HEK293 (cell line): ENCODE measurements at regions not wholly inside any gene's neighbourhood (a gene's known extent, or its start where the extent isn't known, plus 50 kb on each side); places are given as distances from the start of the nearest gene placed in this dataset.

Source experiments
- CTCF ChIA-PET: fragments of 350-600 bp; formaldehyde crosslinking; extraction: SDS; loops from one replicate; lab custom pipeline; 2021; ENCODE audit warnings: antibody characterized with exemption; lab: Yijun Ruan, JAX
- POLR2A ChIA-PET: fragments of 300-600 bp; formaldehyde crosslinking; extraction: SDS; loops from one replicate; lab custom pipeline; 2020; ENCODE audit warnings: antibody characterized with exemption, inconsistent platforms; lab: Yijun Ruan, JAX
- H3K27ac ChIP-seq: fragments of 200-500 bp; sonication (Bioruptor generic); 2 replicates; pipeline ENCODE4 v1.5.1; 2014; ENCODE audit warnings: low read depth, low read length, control low read depth, inconsistent platforms; ENCODE audit errors: extremely low read depth
- H3K36me3 ChIP-seq, 2 experiments: fragments of 200-500 bp in 1 of 2; sonication (Bioruptor generic) in 1 of 2; 1 replicate in 1 of 2; 2 replicates in 1 of 2; pipeline ENCODE4 v1.5.1; 2014 to 2017; ENCODE audit warnings: inconsistent platforms in 2 of 2, low read length in 2 of 2; ENCODE audit not compliant: control insufficient read depth in 2 of 2, insufficient read depth in 1 of 2
- H3K4me1 ChIP-seq: fragments of 200-500 bp; sonication (Bioruptor generic); 2 replicates; pipeline ENCODE4 v1.5.1; 2014; ENCODE audit warnings: mild to moderate bottlenecking, low read length, inconsistent platforms; ENCODE audit not compliant: control insufficient read depth, insufficient read depth
- H3K4me3 ChIP-seq: 2 replicates; pipeline ENCODE4 v1.5.1; 2011; ENCODE audit warnings: low read depth, mild to moderate bottlenecking, control low read depth, low read length, moderate library complexity
- H3K9me3 ChIP-seq: fragments of 200-500 bp; sonication (Bioruptor generic); 2 replicates; pipeline ENCODE4 v1.5.1; 2014; ENCODE audit warnings: low read depth, low read length, inconsistent platforms; ENCODE audit not compliant: control insufficient read depth, insufficient read depth
- ATF2 ChIP-seq: fragments of 450-650 bp; formaldehyde crosslinking; IDR thresholded peaks from 2 replicates; pipeline ENCODE4 v1.5.1; 2016; ENCODE audit warnings: missing biosample characterization, missing genetic modification characterization, low read depth
- GLI4 ChIP-seq: fragments of 450-650 bp; formaldehyde crosslinking; IDR thresholded peaks from 2 replicates; pipeline ENCODE4 v1.5.1; 2016; ENCODE audit warnings: missing biosample characterization, missing genetic modification characterization
- HIC1 ChIP-seq: fragments of 450-650 bp; formaldehyde crosslinking; IDR thresholded peaks from 2 replicates; pipeline ENCODE4 v1.5.1; 2016; ENCODE audit warnings: missing biosample characterization, missing genetic modification characterization
- KLF1 ChIP-seq: fragments of 450-650 bp; formaldehyde crosslinking; IDR thresholded peaks from 2 replicates; pipeline ENCODE4 v1.5.1; 2016; ENCODE audit warnings: missing biosample characterization, missing genetic modification characterization
- KLF17 ChIP-seq: fragments of 450-650 bp; formaldehyde crosslinking; IDR thresholded peaks from 2 replicates; pipeline ENCODE4 v1.5.1; 2016; ENCODE audit warnings: missing biosample characterization, missing genetic modification characterization
- KLF9 ChIP-seq: fragments of 450-650 bp; formaldehyde crosslinking; IDR thresholded peaks from 2 replicates; pipeline ENCODE4 v1.5.1; 2016; ENCODE audit warnings: missing biosample characterization, missing genetic modification characterization, low read depth
- PRDM1 ChIP-seq: fragments of 450-650 bp; formaldehyde crosslinking; IDR thresholded peaks from 2 replicates; pipeline ENCODE4; 2016; ENCODE audit warnings: missing biosample characterization, missing genetic modification characterization
- ZBTB44 ChIP-seq: fragments of 450-650 bp; IDR thresholded peaks from 2 replicates; pipeline ENCODE4 v1.5.1; 2018; ENCODE audit warnings: missing biosample characterization, mild to moderate bottlenecking, missing genetic modification characterization
- ZBTB8A ChIP-seq: fragments of 450-650 bp; formaldehyde crosslinking; IDR thresholded peaks from 2 replicates; pipeline ENCODE4 v1.5.1; 2016; ENCODE audit warnings: missing biosample characterization, missing genetic modification characterization
- ZFP3 ChIP-seq: fragments of 450-650 bp; formaldehyde crosslinking; IDR thresholded peaks from 2 replicates; pipeline ENCODE4 v1.5.1; 2016; ENCODE audit warnings: low read depth, missing biosample characterization, missing genetic modification characterization
- ZNF133 ChIP-seq: fragments of 450-650 bp; formaldehyde crosslinking; IDR thresholded peaks from 2 replicates; pipeline ENCODE4 v1.5.1; 2016; ENCODE audit warnings: missing biosample characterization, missing genetic modification characterization
- ZNF155 ChIP-seq: fragments of 450-650 bp; formaldehyde crosslinking; IDR thresholded peaks from 2 replicates; pipeline ENCODE4 v1.5.1; 2016; ENCODE audit warnings: missing biosample characterization, missing genetic modification characterization
- ZNF174 ChIP-seq: fragments of 450-650 bp; formaldehyde crosslinking; IDR thresholded peaks from 2 replicates; pipeline ENCODE4 v1.5.0; 2017; ENCODE audit warnings: missing biosample characterization, mild to moderate bottlenecking, missing genetic modification characterization
- ZNF214 ChIP-seq: fragments of 450-650 bp; formaldehyde crosslinking; IDR thresholded peaks from 2 replicates; pipeline ENCODE4 v1.5.1; 2017; ENCODE audit warnings: missing biosample characterization, mild to moderate bottlenecking, missing genetic modification characterization, borderline replicate concordance
- ZNF221 ChIP-seq: fragments of 450-650 bp; formaldehyde crosslinking; IDR thresholded peaks from 2 replicates; pipeline ENCODE4 v1.5.1; 2017; ENCODE audit warnings: missing biosample characterization, missing genetic modification characterization, borderline replicate concordance
- ZNF324 ChIP-seq: fragments of 450-650 bp; formaldehyde crosslinking; IDR thresholded peaks from 2 replicates; pipeline ENCODE4 v1.5.1; 2016; ENCODE audit warnings: missing biosample characterization, missing genetic modification characterization
- ZNF366 ChIP-seq: fragments of 450-650 bp; formaldehyde crosslinking; conservative IDR thresholded peaks from 2 replicates; pipeline ENCODE4 v1.5.1; 2016; ENCODE audit warnings: missing biosample characterization, missing genetic modification characterization
- ZNF488 ChIP-seq: fragments of 450-650 bp; formaldehyde crosslinking; IDR thresholded peaks from 2 replicates; pipeline ENCODE4 v1.5.1; 2016; ENCODE audit warnings: missing biosample characterization, missing genetic modification characterization
- ZNF514 ChIP-seq: fragments of 450-650 bp; formaldehyde crosslinking; IDR thresholded peaks from 2 replicates; pipeline ENCODE4 v1.5.1; 2016; ENCODE audit warnings: missing biosample characterization, missing genetic modification characterization
- ZNF544 ChIP-seq: fragments of 450-650 bp; formaldehyde crosslinking; IDR thresholded peaks from 2 replicates; pipeline ENCODE4 v1.5.0; 2017; ENCODE audit warnings: missing biosample characterization, missing genetic modification characterization
- ZNF571 ChIP-seq: fragments of 450-650 bp; formaldehyde crosslinking; IDR thresholded peaks from 2 replicates; pipeline ENCODE4 v1.5.0; 2017; ENCODE audit warnings: missing biosample characterization, missing genetic modification characterization
- ZNF654 ChIP-seq: fragments of 450-650 bp; formaldehyde crosslinking; IDR thresholded peaks from 2 replicates; pipeline ENCODE4 v1.5.1; 2016; ENCODE audit warnings: low read depth, missing biosample characterization, missing genetic modification characterization
- ZNF791 ChIP-seq: fragments of 450-650 bp; formaldehyde crosslinking; IDR thresholded peaks from 2 replicates; pipeline ENCODE4 v1.5.1; 2016; ENCODE audit warnings: missing biosample characterization, missing genetic modification characterization
- ZNF843 ChIP-seq: fragments of 450-650 bp; formaldehyde crosslinking; IDR thresholded peaks from 2 replicates; pipeline ENCODE4 v1.5.1; 2016; ENCODE audit warnings: missing biosample characterization, missing genetic modification characterization
- ZSCAN16 ChIP-seq: fragments of 450-650 bp; formaldehyde crosslinking; IDR thresholded peaks from 2 replicates; pipeline ENCODE4 v1.5.1; 2016; ENCODE audit warnings: missing biosample characterization, missing genetic modification characterization
- ZXDB ChIP-seq: fragments of 450-650 bp; formaldehyde crosslinking; IDR thresholded peaks from 2 replicates; pipeline ENCODE4 v1.5.1; 2016; ENCODE audit warnings: missing biosample characterization, missing genetic modification characterization
- TF ChIP-seq, protein P1 (sequence below): fragments of 450-650 bp; formaldehyde crosslinking; IDR thresholded peaks from 2 replicates; pipeline ENCODE4 v1.5.1; 2017; ENCODE audit warnings: missing biosample characterization, mild to moderate bottlenecking, missing genetic modification characterization, moderate library complexity

DNA sequence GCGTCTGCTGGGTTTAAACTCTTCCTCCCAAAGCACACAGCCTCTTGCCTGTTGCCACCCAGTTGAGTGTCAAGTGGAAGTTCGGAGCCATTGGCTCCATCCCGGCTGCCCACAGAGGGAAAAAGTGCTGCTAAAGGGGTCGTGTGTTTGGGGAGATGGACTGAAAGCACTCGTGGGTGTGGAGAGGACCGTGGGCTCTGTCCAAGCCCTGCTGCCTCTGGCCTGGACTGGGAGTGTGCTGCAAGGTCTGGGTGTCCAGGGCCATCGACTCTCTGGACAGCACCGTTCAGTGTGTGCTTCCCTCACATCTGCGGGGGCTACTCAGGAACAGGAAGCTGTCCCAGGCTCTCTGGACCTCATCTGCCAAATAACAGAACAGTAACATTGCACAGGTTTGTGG lies 269.3 kb downstream of the DLL1 start:
- POLR2A ChIA-PET = no interaction called here
- Histone ChIP-seq H3K9me3 (no peaks in the 10 kb centered on the region), H3K4me3 (no peak overlapping the region)
- TF ChIP-seq ZNF366 (no peak), KLF9 (no peak), ZNF843 (tag by site-specific recombination) (no peak), ZNF155 (tag by site-specific recombination) (no peak), ZNF791 (no peak), ZNF544 (tag by site-specific recombination) (no peak), KLF17 (tag by site-specific recombination) (no peak), ZNF133 (tag by site-specific recombination) (no peak), ZFP3 (no peak), ATF2 (tag by site-specific recombination) (no peak), ZNF324 (tag by site-specific recombination) (no peak), HIC1 (tag by site-specific recombination) (no peak), ZSCAN16 (no peak), PRDM1 (no peak), ZNF654 (tag by site-specific recombination) (no peak), ZBTB44 (tag by site-specific recombination) (no peak), ZNF221 (tag by site-specific recombination) (no peak), KLF1 (no peak)
- TF ChIP-seq, all 188 proteins: peak for 0
- Histone ChIP-seq H3K36me3 (no peaks in the 10 kb centered on the region), H3K27ac (no peak overlapping the region), H3K4me1 (no peaks in the 10 kb centered on the region)
- CTCF ChIA-PET = no interaction called here

GRCh38 chr6:170019818-170020583 lies 268.6 kb downstream of the ERMARD start:
- H3K9me3 ChIP-seq = no peaks in the 10 kb centered on the region
- H3K27ac ChIP-seq = no peak overlapping the region
- no peaks in the 10 kb centered on the region for H3K36me3 ChIP-seq
- ChIA-PET CTCF (interaction anchor here (0.6 to 1.2 kb wide), 4 partner anchors 266 to 509 kb away, joined by 3 to 4 read pairs (median 4); no protein-coding TSS in a partner anchor), POLR2A (no interaction called here)
- H3K4me1 ChIP-seq = no peaks in the 10 kb centered on the region
- H3K4me3 ChIP-seq = no peak overlapping the region
- no peak for TF ChIP-seq ZNF571 (tag by site-specific recombination)
- TF ChIP-seq ZBTB8A (tag by site-specific recombination) = no peak
- TF ChIP-seq ZXDB (tag by site-specific recombination) = no peak
- no peak for TF ChIP-seq GLI4 (tag by site-specific recombination)
- TF ChIP-seq ZNF214 (tag by site-specific recombination) = no peak
- no peak for TF ChIP-seq ZNF488 (tag by site-specific recombination)
- TF ChIP-seq, protein P1, sequence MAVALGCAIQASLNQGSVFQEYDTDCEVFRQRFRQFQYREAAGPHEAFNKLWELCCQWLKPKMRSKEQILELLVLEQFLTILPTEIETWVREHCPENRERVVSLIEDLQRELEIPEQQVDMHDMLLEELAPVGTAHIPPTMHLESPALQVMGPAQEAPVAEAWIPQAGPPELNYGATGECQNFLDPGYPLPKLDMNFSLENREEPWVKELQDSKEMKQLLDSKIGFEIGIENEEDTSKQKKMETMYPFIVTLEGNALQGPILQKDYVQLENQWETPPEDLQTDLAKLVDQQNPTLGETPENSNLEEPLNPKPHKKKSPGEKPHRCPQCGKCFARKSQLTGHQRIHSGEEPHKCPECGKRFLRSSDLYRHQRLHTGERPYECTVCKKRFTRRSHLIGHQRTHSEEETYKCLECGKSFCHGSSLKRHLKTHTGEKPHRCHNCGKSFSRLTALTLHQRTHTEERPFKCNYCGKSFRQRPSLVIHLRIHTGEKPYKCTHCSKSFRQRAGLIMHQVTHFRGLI (tag by site-specific recombination) = no peak
- TF ChIP-seq ZNF174 (tag by site-specific recombination) = no peak
- no peak for TF ChIP-seq ZNF514 (tag by site-specific recombination)
